ENCODE measurements at regions not wholly inside any gene's neighbourhood (a gene's known extent, or its start where the extent isn't known, plus 50 kb on each side); places are given as distances from the start of the nearest gene placed in this dataset.

- no peak overlapping the region for H3K27ac ChIP-seq (replicated peaks)
- H3K4me3 ChIP-seq (replicated peaks; ENCODE audit: insufficient read depth, low read length): no peak overlapping the region
- H3K27me3 ChIP-seq (ENCODE audit: insufficient read depth, poor library complexity, severe bottlenecking): no peaks in the 10 kb centered on the region
- DNase-seq (ENCODE audit: low read depth in 1 of 2, low spot score in 1 of 2): no peak
- no peak for TF ChIP-seq POLR2AphosphoS5 (IDR thresholded peaks at IDR 0.05; ENCODE audit: low read depth)
- TF ChIP-seq CTCF (IDR thresholded peaks at IDR 0.05; ENCODE audit: insufficient read depth, low read length): no peak
- TF ChIP-seq GABPA (IDR thresholded peaks at IDR 0.05; ENCODE audit: low read depth): no peak
- no peak for TF ChIP-seq SPI1 (IDR thresholded peaks at IDR 0.05; ENCODE audit: borderline replicate concordance, low read depth)
- TF ChIP-seq, protein P1, sequence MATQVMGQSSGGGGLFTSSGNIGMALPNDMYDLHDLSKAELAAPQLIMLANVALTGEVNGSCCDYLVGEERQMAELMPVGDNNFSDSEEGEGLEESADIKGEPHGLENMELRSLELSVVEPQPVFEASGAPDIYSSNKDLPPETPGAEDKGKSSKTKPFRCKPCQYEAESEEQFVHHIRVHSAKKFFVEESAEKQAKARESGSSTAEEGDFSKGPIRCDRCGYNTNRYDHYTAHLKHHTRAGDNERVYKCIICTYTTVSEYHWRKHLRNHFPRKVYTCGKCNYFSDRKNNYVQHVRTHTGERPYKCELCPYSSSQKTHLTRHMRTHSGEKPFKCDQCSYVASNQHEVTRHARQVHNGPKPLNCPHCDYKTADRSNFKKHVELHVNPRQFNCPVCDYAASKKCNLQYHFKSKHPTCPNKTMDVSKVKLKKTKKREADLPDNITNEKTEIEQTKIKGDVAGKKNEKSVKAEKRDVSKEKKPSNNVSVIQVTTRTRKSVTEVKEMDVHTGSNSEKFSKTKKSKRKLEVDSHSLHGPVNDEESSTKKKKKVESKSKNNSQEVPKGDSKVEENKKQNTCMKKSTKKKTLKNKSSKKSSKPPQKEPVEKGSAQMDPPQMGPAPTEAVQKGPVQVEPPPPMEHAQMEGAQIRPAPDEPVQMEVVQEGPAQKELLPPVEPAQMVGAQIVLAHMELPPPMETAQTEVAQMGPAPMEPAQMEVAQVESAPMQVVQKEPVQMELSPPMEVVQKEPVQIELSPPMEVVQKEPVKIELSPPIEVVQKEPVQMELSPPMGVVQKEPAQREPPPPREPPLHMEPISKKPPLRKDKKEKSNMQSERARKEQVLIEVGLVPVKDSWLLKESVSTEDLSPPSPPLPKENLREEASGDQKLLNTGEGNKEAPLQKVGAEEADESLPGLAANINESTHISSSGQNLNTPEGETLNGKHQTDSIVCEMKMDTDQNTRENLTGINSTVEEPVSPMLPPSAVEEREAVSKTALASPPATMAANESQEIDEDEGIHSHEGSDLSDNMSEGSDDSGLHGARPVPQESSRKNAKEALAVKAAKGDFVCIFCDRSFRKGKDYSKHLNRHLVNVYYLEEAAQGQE (IDR thresholded peaks at IDR 0.05; ENCODE audit: insufficient replicate concordance, low read depth): no peak
Observed at GRCh38 chrX:150152036-150152435, 211.1 kb upstream of the MAMLD1 start.

GRCh38 chrX:150152546-150152945 is 210.6 kb upstream of the MAMLD1 start:
- H3K27ac ChIP-seq (replicated peaks): no peak overlapping the region
- DNase-seq (ENCODE audit: low read depth in 1 of 2, low spot score in 1 of 2): no peak
- TF ChIP-seq, protein P1 (IDR thresholded peaks at IDR 0.05; ENCODE audit: insufficient replicate concordance, low read depth): no peak
- no peak for TF ChIP-seq POLR2AphosphoS5 (IDR thresholded peaks at IDR 0.05; ENCODE audit: low read depth)
- no peaks in the 10 kb centered on the region for H3K27me3 ChIP-seq (ENCODE audit: insufficient read depth, poor library complexity, severe bottlenecking)
- H3K4me3 ChIP-seq (replicated peaks; ENCODE audit: insufficient read depth, low read length): no peak overlapping the region

DNA sequence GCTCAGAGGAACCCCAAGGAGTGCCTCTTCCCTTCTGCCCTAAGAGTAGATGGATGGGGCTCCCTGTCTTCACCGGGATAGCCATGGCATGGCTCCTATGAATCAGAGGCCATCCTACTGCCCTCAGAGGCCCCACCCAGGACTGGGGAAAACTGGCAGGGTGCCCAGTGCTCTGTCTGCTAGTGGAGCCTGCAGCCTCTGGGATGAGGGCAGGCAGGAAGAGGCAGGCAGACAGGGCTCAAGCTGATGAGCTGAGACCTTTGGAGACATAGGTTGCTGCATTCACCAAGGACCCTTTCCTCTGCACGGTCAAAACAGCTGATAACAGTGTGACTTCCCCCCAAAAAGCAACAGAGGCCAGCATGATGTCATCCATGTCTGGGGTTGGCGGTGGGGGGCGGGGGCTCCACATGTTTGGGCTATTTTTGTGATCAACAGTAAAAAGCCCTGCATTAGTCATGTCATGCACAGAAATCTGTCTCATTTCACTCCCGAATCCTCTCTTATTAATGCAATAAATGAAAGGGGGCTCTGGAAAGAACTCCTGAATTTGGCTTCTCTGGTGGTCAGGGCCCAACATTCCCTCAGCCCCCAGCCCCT is 207.6 kb upstream of the MAMLD1 start:
- Histone ChIP-seq H3K27ac (replicated peaks) (no peak overlapping the region), H3K27me3 (ENCODE audit: insufficient read depth, poor library complexity, severe bottlenecking) (no peaks in the 10 kb centered on the region)
- no peak for DNase-seq (ENCODE audit: low read depth in 1 of 2, low spot score in 1 of 2)

More for the DNA sequence above, 207.6 kb upstream of the MAMLD1 start:
- no peak overlapping the region for H3K4me3 ChIP-seq (replicated peaks; ENCODE audit: insufficient read depth, low read length)
- TF ChIP-seq, protein P1 (IDR thresholded peaks at IDR 0.05; ENCODE audit: insufficient replicate concordance, low read depth): no peak
- no peak for TF ChIP-seq CTCF (IDR thresholded peaks at IDR 0.05; ENCODE audit: insufficient read depth, low read length)
- TF ChIP-seq SPI1 (IDR thresholded peaks at IDR 0.05; ENCODE audit: borderline replicate concordance, low read depth): no peak
- no peak for TF ChIP-seq POLR2AphosphoS5 (IDR thresholded peaks at IDR 0.05; ENCODE audit: low read depth)
- no peak for TF ChIP-seq GABPA (IDR thresholded peaks at IDR 0.05; ENCODE audit: low read depth)
